Lung (tissue), 11 donors: ENCODE measurements at regions not wholly inside any gene's neighbourhood (a gene's known extent, or its start where the extent isn't known, plus 50 kb on each side); places are given as distances from the start of the nearest gene placed in this dataset.

Experiments
- ATAC-seq: fragments of 200-7000 bp; cut with Tn5 transposase; one replicate; pipeline ENCODE4 v1.9.1; 2020; ENCODE audit warnings: moderate number of reproducible peaks; ENCODE audit not compliant: insufficient read depth, low FRiP score
- DNase-seq, 3 donors: peaks; one replicate each; pipeline ENCODE4 v3.0.0-alpha.2; 2013 to 2017
- H3K27ac ChIP-seq, 2 donors: one replicate each; pipeline ENCODE4 v1.5.1; 2013; ENCODE audit warnings: mild to moderate bottlenecking in 2 of 2, moderate library complexity in 2 of 2, control low read depth in 1 of 2, inconsistent platforms in 1 of 2, low read depth in 1 of 2, low read length in 1 of 2
- H3K27me3 ChIP-seq, 3 donors: one replicate each; pipeline ENCODE4 v1.5.1; 2013; ENCODE audit warnings: low read length in 2 of 3; ENCODE audit not compliant: control insufficient read depth in 3 of 3, insufficient read depth in 3 of 3
- H3K36me3 ChIP-seq, 4 donors: one replicate each; pipeline ENCODE4 v1.5.1; 2013; ENCODE audit warnings: low read length in 4 of 4, mild to moderate bottlenecking in 1 of 4, moderate library complexity in 1 of 4; ENCODE audit not compliant: control insufficient read depth in 4 of 4, insufficient read depth in 4 of 4
- H3K4me1 ChIP-seq, 5 donors: one replicate each; pipeline ENCODE4 v1.5.1; 2013; ENCODE audit warnings: low read length in 5 of 5, mild to moderate bottlenecking in 2 of 5, moderate library complexity in 1 of 5; ENCODE audit not compliant: control insufficient read depth in 5 of 5, insufficient read depth in 5 of 5
- H3K4me3 ChIP-seq: one replicate; pipeline ENCODE4 v1.5.1; 2013; ENCODE audit warnings: mild to moderate bottlenecking, control low read depth, moderate library complexity
- H3K9ac ChIP-seq, 2 donors: one replicate each; pipeline ENCODE4 v1.5.1; 2013; ENCODE audit warnings: low read length in 2 of 2, control low read depth in 1 of 2; ENCODE audit not compliant: insufficient read depth in 1 of 2
- H3K9me3 ChIP-seq, 4 donors: one replicate each; pipeline ENCODE4 v1.5.1; 2013; ENCODE audit warnings: low read length in 3 of 4, mild to moderate bottlenecking in 1 of 4, moderate library complexity in 1 of 4; ENCODE audit not compliant: control insufficient read depth in 4 of 4, insufficient read depth in 3 of 4
- WGBS, 2 donors: extraction: QIAGEN DNeasy Blood & Tissue Kit; methylation state at CpG; one replicate each; pipeline ENCODE4 v1.1.7; 2013; 5-methylcytosine and 5-hydroxymethylcytosine counted together
- TF ChIP-seq, protein P1 (sequence below): IDR thresholded peaks from 2 replicates; pipeline ENCODE4 v1.5.1; 2012; ENCODE audit warnings: mild to moderate bottlenecking; ENCODE audit errors: control extremely low read depth, extremely low read depth
- donor health status: control.
- donor health status: control.
- donor health status: Bipolar disorder and iron deficiency.
- donor health status: healthy.
- donor health status: DM: yes; HTN: yes; CAD: no.

- TF ChIP-seq, protein P1, sequence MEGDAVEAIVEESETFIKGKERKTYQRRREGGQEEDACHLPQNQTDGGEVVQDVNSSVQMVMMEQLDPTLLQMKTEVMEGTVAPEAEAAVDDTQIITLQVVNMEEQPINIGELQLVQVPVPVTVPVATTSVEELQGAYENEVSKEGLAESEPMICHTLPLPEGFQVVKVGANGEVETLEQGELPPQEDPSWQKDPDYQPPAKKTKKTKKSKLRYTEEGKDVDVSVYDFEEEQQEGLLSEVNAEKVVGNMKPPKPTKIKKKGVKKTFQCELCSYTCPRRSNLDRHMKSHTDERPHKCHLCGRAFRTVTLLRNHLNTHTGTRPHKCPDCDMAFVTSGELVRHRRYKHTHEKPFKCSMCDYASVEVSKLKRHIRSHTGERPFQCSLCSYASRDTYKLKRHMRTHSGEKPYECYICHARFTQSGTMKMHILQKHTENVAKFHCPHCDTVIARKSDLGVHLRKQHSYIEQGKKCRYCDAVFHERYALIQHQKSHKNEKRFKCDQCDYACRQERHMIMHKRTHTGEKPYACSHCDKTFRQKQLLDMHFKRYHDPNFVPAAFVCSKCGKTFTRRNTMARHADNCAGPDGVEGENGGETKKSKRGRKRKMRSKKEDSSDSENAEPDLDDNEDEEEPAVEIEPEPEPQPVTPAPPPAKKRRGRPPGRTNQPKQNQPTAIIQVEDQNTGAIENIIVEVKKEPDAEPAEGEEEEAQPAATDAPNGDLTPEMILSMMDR: no peak
- H3K4me3 ChIP-seq: no peak overlapping the region
- H3K4me1 ChIP-seq: no peaks in the 10 kb centered on the region
- H3K36me3 ChIP-seq: no peaks in the 10 kb centered on the region
- WGBS, 2 donors: 69 to 73% methylated on average over 2 of the region's 2 CpGs
- H3K9ac ChIP-seq: no peak overlapping the region
- no peak overlapping the region for H3K27ac ChIP-seq
- DNase-seq: no peak
- H3K9me3 ChIP-seq: no peaks in the 10 kb centered on the region
- no peaks in the 10 kb centered on the region for H3K27me3 ChIP-seq
- no peak for ATAC-seq
Observed at GRCh38 chr2:181223234-181223633, 234.0 kb upstream of the ITGA4 start.

DNA sequence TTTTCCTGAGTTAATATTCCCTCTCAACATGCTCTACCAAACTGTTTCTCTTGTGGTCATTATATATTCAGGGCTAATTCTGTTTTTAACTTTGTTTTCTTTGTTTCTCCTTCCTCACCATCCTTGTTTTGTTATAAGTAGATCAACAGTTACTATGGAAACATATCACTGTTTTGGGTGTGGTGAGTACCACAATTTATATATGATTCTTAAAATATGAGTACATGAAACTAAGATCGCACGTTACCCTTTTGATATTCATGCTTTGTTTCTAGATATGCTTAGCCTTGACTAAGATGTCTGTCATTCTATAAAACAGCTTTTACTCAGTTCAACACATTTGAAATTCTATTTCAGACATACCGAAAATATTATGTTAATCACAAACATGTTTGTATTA, 232.3 kb upstream of the ITGA4 start:
- Histone ChIP-seq H3K36me3 (no peaks in the 10 kb centered on the region), H3K9ac (no peak overlapping the region), H3K27ac (no peak overlapping the region), H3K4me3 (no peak overlapping the region), H3K27me3 (no peaks in the 10 kb centered on the region), H3K4me1 (no peaks in the 10 kb centered on the region), H3K9me3 (no peaks in the 10 kb centered on the region)
- ATAC-seq (no peak), DNase-seq (no peak)
- TF ChIP-seq, protein P1: no peak
- WGBS, 2 donors: 83 to 96% methylated on average over 3 of the region's 3 CpGs

DNA sequence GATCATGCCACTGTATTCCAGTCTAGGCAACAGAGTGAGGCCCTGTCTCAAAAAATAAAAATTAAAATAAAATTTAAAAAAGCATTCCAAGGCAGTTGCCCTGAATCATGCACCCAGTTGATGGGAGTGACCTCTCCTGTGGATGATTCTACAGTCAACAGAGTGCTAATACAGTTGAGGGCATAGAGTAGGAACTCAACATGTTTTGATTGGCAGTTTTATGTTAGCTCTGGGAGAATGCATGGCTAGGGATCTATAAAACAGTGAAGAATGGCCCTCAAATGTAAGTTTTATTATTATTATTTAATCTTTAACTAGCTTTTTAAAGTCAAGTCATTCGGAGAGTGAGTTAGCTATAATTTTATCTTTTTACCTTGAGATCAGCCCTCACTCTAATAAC, 228.5 kb upstream of the ITGA4 start:
- Histone ChIP-seq H3K9ac (no peak overlapping the region), H3K4me1 (no peaks in the 10 kb centered on the region)
- WGBS, 2 donors: 92 to 95% methylated on average over 1 of the region's 1 CpG

DNA sequence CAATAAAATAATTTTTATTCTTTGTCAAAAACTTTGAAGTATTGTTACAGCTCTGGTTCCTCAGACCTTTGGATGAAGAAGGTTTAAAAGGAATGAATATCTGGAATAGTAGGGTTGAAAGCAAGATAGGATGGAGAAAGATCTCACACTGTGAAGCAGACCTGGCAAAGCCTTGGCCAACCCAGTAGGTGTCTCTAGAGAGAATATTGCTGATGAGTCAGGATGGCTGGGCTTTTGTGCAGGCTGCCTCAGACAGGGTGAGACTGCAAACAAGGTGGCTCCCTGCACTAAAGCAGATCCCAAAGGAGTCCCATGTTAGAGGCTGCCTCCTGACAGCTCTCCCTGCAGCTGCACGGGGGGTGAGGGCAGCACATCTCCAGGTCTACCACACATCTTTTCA, 226.0 kb upstream of the ITGA4 start:
- DNase-seq (no peak), ATAC-seq (no peak)
- no peaks in the 10 kb centered on the region for H3K9me3 ChIP-seq
- no peak overlapping the region for H3K9ac ChIP-seq
- TF ChIP-seq, protein P1: no peak
- no peaks in the 10 kb centered on the region for H3K36me3 ChIP-seq
- WGBS, 2 donors: 93 to 100% methylated on average over 1 of the region's 1 CpG
- no peak overlapping the region for H3K4me3 ChIP-seq
- no peaks in the 10 kb centered on the region for H3K4me1 ChIP-seq
- no peaks in the 10 kb centered on the region for H3K27me3 ChIP-seq
- no peak overlapping the region for H3K27ac ChIP-seq

More for the DNA sequence above, 228.5 kb upstream of the ITGA4 start:
- Histone ChIP-seq H3K36me3 (no peaks in the 10 kb centered on the region), H3K27ac (no peak overlapping the region), H3K9me3 (no peaks in the 10 kb centered on the region), H3K4me3 (no peak overlapping the region), H3K27me3 (no peaks in the 10 kb centered on the region)
- TF ChIP-seq, protein P1: no peak
- DNase-seq (no peak), ATAC-seq (no peak)
